ENCODE measurements at regions not wholly inside any gene's neighbourhood (a gene's known extent, or its start where the extent isn't known, plus 50 kb on each side); places are given as distances from the start of the nearest gene placed in this dataset.

DNA sequence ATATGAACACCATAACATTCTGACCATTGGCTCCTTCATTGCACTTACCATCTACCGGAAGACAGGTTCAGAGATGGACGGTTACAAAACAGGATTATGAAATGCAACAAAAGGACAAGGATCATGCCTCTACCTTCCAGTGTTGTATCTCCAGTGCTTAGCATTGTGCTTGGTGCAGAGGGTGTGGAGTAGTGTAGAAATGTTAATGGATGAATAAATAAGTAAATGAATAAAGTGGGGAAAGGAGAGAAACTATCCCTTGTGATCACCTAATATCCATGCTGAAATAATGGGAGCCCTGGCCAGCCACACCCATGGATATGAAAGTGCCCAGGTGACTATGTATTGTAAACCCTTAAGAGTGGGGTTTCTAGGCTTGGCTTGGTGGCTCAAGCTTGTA lies 344.8 kb upstream of the LMCD1 start:
- Histone ChIP-seq H3K36me3 (ENCODE audit: control insufficient read depth, insufficient read depth, low read length) (no peaks in the 10 kb centered on the region), H4K91ac (ENCODE audit: insufficient read depth, low read depth, low read length) (no peak overlapping the region), H3K4me2 (ENCODE audit: low read depth, low read length) (no peak overlapping the region), H3K4me3 (ENCODE audit: insufficient read depth, low read depth, low read length) (no peak overlapping the region), H3K79me1 (ENCODE audit: low read depth in 1 of 2, low read length in 2 of 2) (no peaks in the 10 kb centered on the region), H3K4ac (ENCODE audit: low read depth, low read length) (no peak overlapping the region), H3K23ac (ENCODE audit: low read depth, low read length) (no peak overlapping the region), H3K9me3 (ENCODE audit: control insufficient read depth, insufficient read depth, low read length) (peaks cover 2% of the 10 kb centered on the region; the same call in 1 of the 2 replicates), H3K14ac (replicated peaks; ENCODE audit: low read depth, low read length) (no peak overlapping the region), H3K27ac (ENCODE audit: insufficient read depth, low read length) (no peak overlapping the region), H2BK5ac (ENCODE audit: low read depth, low read length, poor library complexity, severe bottlenecking) (no peak overlapping the region), H2AFZ (replicated peaks; ENCODE audit: low read length, poor library complexity) (no peak overlapping the region), H3K9ac (ENCODE audit: low read depth, low read length) (no peak overlapping the region), H2BK20ac (ENCODE audit: low read depth, low read length) (no peak overlapping the region), H4K5ac (ENCODE audit: low read depth, low read length) (no peak overlapping the region), H2BK120ac (ENCODE audit: low read depth, low read length) (no peak overlapping the region), H3K27me3 (ENCODE audit: control insufficient read depth, insufficient read depth, low read length) (no peaks in the 10 kb centered on the region), H2AK9ac (replicated peaks; ENCODE audit: low read depth, low read length, poor library complexity) (no peak overlapping the region), H4K8ac (ENCODE audit: low read depth in 2 of 2, low read length in 2 of 2) (no peak overlapping the region), H3K4me1 (ENCODE audit: control insufficient read depth, insufficient read depth, low read length) (no peaks in the 10 kb centered on the region), H3K9me1 (ENCODE audit: insufficient read depth, low read length) (no peaks in the 10 kb centered on the region), H3K56ac (ENCODE audit: extremely low read depth, insufficient read depth, low read length) (no peak overlapping the region), H2AK5ac (ENCODE audit: low read depth, low read length) (no peak overlapping the region), H4K20me1 (ENCODE audit: insufficient read depth, low read length) (no peaks in the 10 kb centered on the region), H3K18ac (ENCODE audit: low read depth, low read length) (no peak overlapping the region), H2BK15ac (ENCODE audit: low read depth, low read length) (no peak overlapping the region)
- WGBS, 2 experiments (ENCODE audit: extremely low coverage in 2 of 2, insufficient read length in 1 of 2): no CpG with 5 or more reads among the region's 2 CpGs
- CTCF ChIA-PET: no interaction called here
- BruUV-seq (replicated peaks): no TSS peak
- in situ Hi-C loops (cut with MboI; ENCODE audit: low sequenced_read_pairs): no loop called here
- dilution Hi-C loops (cut with HindIII; ENCODE audit: low sequenced_read_pairs, unreplicated experiment): no loop called here
- DNase-seq (no peak), ATAC-seq (ENCODE audit: low read depth) (no peak)
- TF ChIP-seq RCOR1 (IDR thresholded peaks at IDR 0.05; ENCODE audit: insufficient replicate concordance, low read length): no peak
- no peak for TF ChIP-seq NFE2L2 (IDR thresholded peaks at IDR 0.05; ENCODE audit: low read depth, low read length)
- TF ChIP-seq RFX5 (IDR thresholded peaks at IDR 0.05; ENCODE audit: low read depth, low read length): no peak
- TF ChIP-seq, protein P1, sequence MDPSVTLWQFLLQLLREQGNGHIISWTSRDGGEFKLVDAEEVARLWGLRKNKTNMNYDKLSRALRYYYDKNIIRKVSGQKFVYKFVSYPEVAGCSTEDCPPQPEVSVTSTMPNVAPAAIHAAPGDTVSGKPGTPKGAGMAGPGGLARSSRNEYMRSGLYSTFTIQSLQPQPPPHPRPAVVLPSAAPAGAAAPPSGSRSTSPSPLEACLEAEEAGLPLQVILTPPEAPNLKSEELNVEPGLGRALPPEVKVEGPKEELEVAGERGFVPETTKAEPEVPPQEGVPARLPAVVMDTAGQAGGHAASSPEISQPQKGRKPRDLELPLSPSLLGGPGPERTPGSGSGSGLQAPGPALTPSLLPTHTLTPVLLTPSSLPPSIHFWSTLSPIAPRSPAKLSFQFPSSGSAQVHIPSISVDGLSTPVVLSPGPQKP (IDR thresholded peaks at IDR 0.05; ENCODE audit: borderline replicate concordance, low read depth, low read length): no peak
- TF ChIP-seq CHD1 (IDR thresholded peaks at IDR 0.05; ENCODE audit: low read depth, low read length): no peak
- no peak for TF ChIP-seq CEBPB (IDR thresholded peaks at IDR 0.05; ENCODE audit: low read depth, low read length)
- TF ChIP-seq, protein P2, sequence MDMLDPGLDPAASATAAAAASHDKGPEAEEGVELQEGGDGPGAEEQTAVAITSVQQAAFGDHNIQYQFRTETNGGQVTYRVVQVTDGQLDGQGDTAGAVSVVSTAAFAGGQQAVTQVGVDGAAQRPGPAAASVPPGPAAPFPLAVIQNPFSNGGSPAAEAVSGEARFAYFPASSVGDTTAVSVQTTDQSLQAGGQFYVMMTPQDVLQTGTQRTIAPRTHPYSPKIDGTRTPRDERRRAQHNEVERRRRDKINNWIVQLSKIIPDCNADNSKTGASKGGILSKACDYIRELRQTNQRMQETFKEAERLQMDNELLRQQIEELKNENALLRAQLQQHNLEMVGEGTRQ (IDR thresholded peaks at IDR 0.05; ENCODE audit: low read depth, low read length): no peak
- TF ChIP-seq POLR2A (IDR thresholded peaks at IDR 0.05; ENCODE audit: low read depth, low read length): no peak
- no peak for TF ChIP-seq RAD21 (IDR thresholded peaks at IDR 0.05; ENCODE audit: low read length)
- no peak for TF ChIP-seq CTCF (conservative IDR thresholded peaks at IDR 0.05; ENCODE audit: low read depth, low read length)
- TF ChIP-seq FOS (IDR thresholded peaks at IDR 0.05; ENCODE audit: low read depth, low read length): no peak
- no peak for TF ChIP-seq BHLHE40 (IDR thresholded peaks at IDR 0.05; ENCODE audit: low read depth, low read length)
- TF ChIP-seq SMC3 (IDR thresholded peaks at IDR 0.05; ENCODE audit: low read depth, low read length): no peak
- intact Hi-C loops (cut with micrococcal nuclease): no loop called here
- POLR2A ChIA-PET (ENCODE audit: unreplicated experiment): no interaction called here

Measured in IMR-90 (cell line).